ENCODE measurements at regions not wholly inside any gene's neighbourhood (a gene's known extent, or its start where the extent isn't known, plus 50 kb on each side); places are given as distances from the start of the nearest gene placed in this dataset.

- intact Hi-C loops (cut with DNase I) = no loop called here
- DNase-seq (no peak), ATAC-seq (no peak)
- WGBS, 4 donors = 85 to 89% (median 88%) methylated on average over 5 of the region's 5 CpGs
- H3K27me3 ChIP-seq = peaks cover 0 to 20% (median 0%) of the 10 kb centered on the region in 9 donors
- no peak overlapping the region for H3K27ac ChIP-seq
- peaks cover 0 to 15% (median 11%) of the 10 kb centered on the region in 12 donors for H3K9me3 ChIP-seq
- no peaks in the 10 kb centered on the region for H3K4me1 ChIP-seq
- H3K36me3 ChIP-seq = no peaks in the 10 kb centered on the region
- no peak overlapping the region for H3K4me3 ChIP-seq
- TF ChIP-seq POLR2A (IDR thresholded peaks at IDR 0.05) = no peak
- no peak for TF ChIP-seq CTCF (IDR thresholded peaks at IDR 0.05)
Measured at GRCh38 chr22:48015701-48016100, 1253.3 kb downstream of the TBC1D22A start.

GRCh38 chr22:48004936-48005335, 1242.5 kb downstream of the TBC1D22A start:
- Histone ChIP-seq H3K27me3 (peaks cover 0 to 13% (median 0%) of the 10 kb centered on the region in 9 donors), H3K4me3 (no peak overlapping the region), H3K4me1 (no peaks in the 10 kb centered on the region), H3K27ac (no peak overlapping the region), H3K9me3 (no peaks in the 10 kb centered on the region), H3K36me3 (no peaks in the 10 kb centered on the region)
- TF ChIP-seq POLR2A (IDR thresholded peaks at IDR 0.05) (no peak), CTCF (IDR thresholded peaks at IDR 0.05) (no peak)
- ATAC-seq (no peak), DNase-seq (no peak)
- intact Hi-C loops (cut with DNase I) = loop anchor here in 1 of 10 donors (10.0 kb wide), 1 partner anchor 60 kb away; no protein-coding TSS in a partner anchor
- 85 to 93% (median 87%) methylated on average over 4 of the region's 4 CpGs for WGBS, 4 donors

- H3K27me3 ChIP-seq = peaks cover 0 to 13% (median 0%) of the 10 kb centered on the region in 9 donors
- no peaks in the 10 kb centered on the region for H3K9me3 ChIP-seq
- H3K36me3 ChIP-seq = no peaks in the 10 kb centered on the region
- WGBS, 4 donors = 36 to 65% (median 53%) methylated on average over 6 of the region's 6 CpGs
- TF ChIP-seq POLR2A (IDR thresholded peaks at IDR 0.05) (no peak), CTCF (IDR thresholded peaks at IDR 0.05) (no peak)
- ATAC-seq (no peak), DNase-seq (no peak)
- no peak overlapping the region for H3K27ac ChIP-seq
- intact Hi-C loops (cut with DNase I) = loop anchor here in 1 of 10 donors (10.0 kb wide), 1 partner anchor 59 kb away; no protein-coding TSS in a partner anchor
- H3K4me1 ChIP-seq = no peaks in the 10 kb centered on the region
- H3K4me3 ChIP-seq = no peak overlapping the region
Measured at GRCh38 chr22:48004038-48004437, 1241.6 kb downstream of the TBC1D22A start.

- WGBS, 4 donors = 76 to 85% (median 83%) methylated on average over 11 of the region's 11 CpGs
- Histone ChIP-seq H3K9me3 (no peaks in the 10 kb centered on the region), H3K27ac (no peak overlapping the region), H3K27me3 (peaks cover 0 to 6% (median 0%) of the 10 kb centered on the region in 9 donors), H3K36me3 (no peaks in the 10 kb centered on the region), H3K4me1 (no peaks in the 10 kb centered on the region), H3K4me3 (no peak overlapping the region)
- no peak for DNase-seq
- intact Hi-C loops (cut with DNase I) = loop anchor here in 1 of 10 donors (10.0 kb wide), 1 partner anchor 56 kb away; no protein-coding TSS in a partner anchor
- no peak for TF ChIP-seq POLR2A (IDR thresholded peaks at IDR 0.05)
- no peak for TF ChIP-seq CTCF (IDR thresholded peaks at IDR 0.05)
- ATAC-seq = no peak
Measured at GRCh38 chr22:48001101-48001500, 1238.7 kb downstream of the TBC1D22A start.

All from heart left ventricle (tissue), 16 donors.